Upper lobe of right lung (tissue), 1 donor: ENCODE measurements at regions not wholly inside any gene's neighbourhood (a gene's known extent, or its start where the extent isn't known, plus 50 kb on each side); places are given as distances from the start of the nearest gene placed in this dataset.

Experiments used
- ATAC-seq: fragments of 200-7000 bp; cut with Tn5 transposase; one replicate; pipeline ENCODE4 v1.9.1; 2020; ENCODE audit warnings: mild to moderate bottlenecking, moderate library complexity
- DNase-seq: peaks from one replicate; pipeline ENCODE4 v3.0.0-alpha.2; 2020
- H3K27ac ChIP-seq: fragments of 200-600 bp; one replicate; pipeline ENCODE4 v1.8.0; 2022
- H3K27me3 ChIP-seq: fragments of 200-600 bp; one replicate; pipeline ENCODE4 v1.8.0; 2022; ENCODE audit warnings: mild to moderate bottlenecking
- H3K36me3 ChIP-seq: fragments of 200-600 bp; one replicate; pipeline ENCODE4 v1.8.0; 2022
- H3K4me1 ChIP-seq: fragments of 200-600 bp; one replicate; pipeline ENCODE4 v1.8.0; 2022
- H3K4me3 ChIP-seq: fragments of 200-600 bp; one replicate; pipeline ENCODE4 v1.8.0; 2022; ENCODE audit warnings: mild to moderate bottlenecking
- H3K9me3 ChIP-seq: fragments of 200-600 bp; one replicate; pipeline ENCODE4 v1.8.0; 2022
- CTCF ChIP-seq: fragments of 200-600 bp; IDR thresholded peaks from one replicate; pipeline ENCODE4 v1.8.0; 2022; ENCODE audit warnings: antibody characterized with exemption
- intact Hi-C: fragments of 100-400 bp; cut with DNase I; formaldehyde crosslinking; loops from one replicate; pipeline ENCODE4 v1.11.0; 2022
- donor health status: DM: no; HTN: yes; CAD: no; lungs with severe emphysema.

- Histone ChIP-seq H3K27me3 (no peaks in the 10 kb centered on the region), H3K36me3 (no peaks in the 10 kb centered on the region), H3K4me3 (no peak overlapping the region), H3K27ac (no peak overlapping the region), H3K4me1 (no peaks in the 10 kb centered on the region), H3K9me3 (no peaks in the 10 kb centered on the region)
- ATAC-seq, result no peak
- intact Hi-C loops, result no loop called here
- no peak for DNase-seq
- TF ChIP-seq CTCF, result no peak
Measured at GRCh38 chr18:1968801-1969498, 602.4 kb downstream of the METTL4 start.

- DNase-seq, result no peak
- H3K4me3 ChIP-seq, result no peak overlapping the region
- TF ChIP-seq CTCF, result no peak
- no peaks in the 10 kb centered on the region for H3K9me3 ChIP-seq
- no peak for ATAC-seq
- no peak overlapping the region for H3K27ac ChIP-seq
- no peaks in the 10 kb centered on the region for H3K27me3 ChIP-seq
- intact Hi-C loops, result no loop called here
- H3K36me3 ChIP-seq, result no peaks in the 10 kb centered on the region
- no peaks in the 10 kb centered on the region for H3K4me1 ChIP-seq
Measured at GRCh38 chr18:1976484-1976883, 594.8 kb downstream of the METTL4 start.

GRCh38 chr18:1982056-1982455 is 589.2 kb downstream of the METTL4 start:
- TF ChIP-seq CTCF, result no peak
- Histone ChIP-seq H3K27me3 (no peaks in the 10 kb centered on the region), H3K4me3 (no peak overlapping the region), H3K36me3 (no peaks in the 10 kb centered on the region), H3K27ac (no peak overlapping the region), H3K4me1 (no peaks in the 10 kb centered on the region), H3K9me3 (no peaks in the 10 kb centered on the region)
- intact Hi-C loops, result no loop called here
- ATAC-seq (no peak), DNase-seq (no peak)

GRCh38 chr18:1983746-1984515 is 587.4 kb downstream of the METTL4 start:
- H3K36me3 ChIP-seq, result no peaks in the 10 kb centered on the region
- H3K9me3 ChIP-seq, result no peaks in the 10 kb centered on the region
- H3K27me3 ChIP-seq, result no peaks in the 10 kb centered on the region
- DNase-seq, result no peak
- H3K27ac ChIP-seq, result no peak overlapping the region
- no peak overlapping the region for H3K4me3 ChIP-seq
- intact Hi-C loops, result no loop called here
- no peaks in the 10 kb centered on the region for H3K4me1 ChIP-seq
- no peak for TF ChIP-seq CTCF
- no peak for ATAC-seq

GRCh38 chr18:1993866-1994265 is 577.4 kb downstream of the METTL4 start:
- no peak overlapping the region for H3K4me3 ChIP-seq
- no peak for TF ChIP-seq CTCF
- H3K4me1 ChIP-seq, result no peaks in the 10 kb centered on the region
- no peak overlapping the region for H3K27ac ChIP-seq
- no peaks in the 10 kb centered on the region for H3K27me3 ChIP-seq
- H3K9me3 ChIP-seq, result no peaks in the 10 kb centered on the region
- intact Hi-C loops, result no loop called here
- DNase-seq (no peak), ATAC-seq (no peak)
- H3K36me3 ChIP-seq, result no peaks in the 10 kb centered on the region
